Lung (tissue), 11 donors: ENCODE measurements at regions not wholly inside any gene's neighbourhood (a gene's known extent, or its start where the extent isn't known, plus 50 kb on each side); places are given as distances from the start of the nearest gene placed in this dataset.

Experiments used
- ATAC-seq: fragments of 200-7000 bp; cut with Tn5 transposase; one replicate; pipeline ENCODE4 v1.9.1; 2020; ENCODE audit warnings: moderate number of reproducible peaks; ENCODE audit not compliant: insufficient read depth, low FRiP score
- DNase-seq, 3 donors: peaks; one replicate each; pipeline ENCODE4 v3.0.0-alpha.2; 2013 to 2017
- H3K27ac ChIP-seq, 2 donors: one replicate each; pipeline ENCODE4 v1.5.1; 2013; ENCODE audit warnings: mild to moderate bottlenecking in 2 of 2, moderate library complexity in 2 of 2, control low read depth in 1 of 2, inconsistent platforms in 1 of 2, low read depth in 1 of 2, low read length in 1 of 2
- H3K27me3 ChIP-seq, 3 donors: one replicate each; pipeline ENCODE4 v1.5.1; 2013; ENCODE audit warnings: low read length in 2 of 3; ENCODE audit not compliant: control insufficient read depth in 3 of 3, insufficient read depth in 3 of 3
- H3K36me3 ChIP-seq, 4 donors: one replicate each; pipeline ENCODE4 v1.5.1; 2013; ENCODE audit warnings: low read length in 4 of 4, mild to moderate bottlenecking in 1 of 4, moderate library complexity in 1 of 4; ENCODE audit not compliant: control insufficient read depth in 4 of 4, insufficient read depth in 4 of 4
- H3K4me1 ChIP-seq, 5 donors: one replicate each; pipeline ENCODE4 v1.5.1; 2013; ENCODE audit warnings: low read length in 5 of 5, mild to moderate bottlenecking in 2 of 5, moderate library complexity in 1 of 5; ENCODE audit not compliant: control insufficient read depth in 5 of 5, insufficient read depth in 5 of 5
- H3K4me3 ChIP-seq: one replicate; pipeline ENCODE4 v1.5.1; 2013; ENCODE audit warnings: mild to moderate bottlenecking, control low read depth, moderate library complexity
- H3K9ac ChIP-seq, 2 donors: one replicate each; pipeline ENCODE4 v1.5.1; 2013; ENCODE audit warnings: low read length in 2 of 2, control low read depth in 1 of 2; ENCODE audit not compliant: insufficient read depth in 1 of 2
- H3K9me3 ChIP-seq, 4 donors: one replicate each; pipeline ENCODE4 v1.5.1; 2013; ENCODE audit warnings: low read length in 3 of 4, mild to moderate bottlenecking in 1 of 4, moderate library complexity in 1 of 4; ENCODE audit not compliant: control insufficient read depth in 4 of 4, insufficient read depth in 3 of 4
- CTCF ChIP-seq: IDR thresholded peaks from 2 replicates; pipeline ENCODE4 v1.5.1; 2012; ENCODE audit warnings: mild to moderate bottlenecking; ENCODE audit errors: control extremely low read depth, extremely low read depth
- WGBS, 2 donors: extraction: QIAGEN DNeasy Blood & Tissue Kit; methylation state at CpG; one replicate each; pipeline ENCODE4 v1.1.7; 2013; 5-methylcytosine and 5-hydroxymethylcytosine counted together
- donor health status: control.
- donor health status: control.
- donor health status: Bipolar disorder and iron deficiency.
- donor health status: healthy.
- donor health status: DM: yes; HTN: yes; CAD: no.

- no peaks in the 10 kb centered on the region for H3K9me3 ChIP-seq
- H3K27ac ChIP-seq = no peak overlapping the region
- ATAC-seq (no peak), DNase-seq (no peak)
- H3K4me3 ChIP-seq = no peak overlapping the region
- peaks cover 0 to 3% (median 0%) of the 10 kb centered on the region in 3 donors for H3K27me3 ChIP-seq
- no peak for TF ChIP-seq CTCF
- H3K9ac ChIP-seq = no peak overlapping the region
- H3K4me1 ChIP-seq = no peaks in the 10 kb centered on the region
- 82 to 87% methylated on average over 3 of the region's 3 CpGs for WGBS, 2 donors
- no peaks in the 10 kb centered on the region for H3K36me3 ChIP-seq
Observed at GRCh38 chr4:148557793-148558192, 115.6 kb upstream of the NR3C2 start.

- no peak for TF ChIP-seq CTCF
- WGBS, 2 donors = 86 to 91% methylated on average over 1 of the region's 1 CpG
- no peak for ATAC-seq
Observed at GRCh38 chr4:148550788-148551187, 108.6 kb upstream of the NR3C2 start.

DNA sequence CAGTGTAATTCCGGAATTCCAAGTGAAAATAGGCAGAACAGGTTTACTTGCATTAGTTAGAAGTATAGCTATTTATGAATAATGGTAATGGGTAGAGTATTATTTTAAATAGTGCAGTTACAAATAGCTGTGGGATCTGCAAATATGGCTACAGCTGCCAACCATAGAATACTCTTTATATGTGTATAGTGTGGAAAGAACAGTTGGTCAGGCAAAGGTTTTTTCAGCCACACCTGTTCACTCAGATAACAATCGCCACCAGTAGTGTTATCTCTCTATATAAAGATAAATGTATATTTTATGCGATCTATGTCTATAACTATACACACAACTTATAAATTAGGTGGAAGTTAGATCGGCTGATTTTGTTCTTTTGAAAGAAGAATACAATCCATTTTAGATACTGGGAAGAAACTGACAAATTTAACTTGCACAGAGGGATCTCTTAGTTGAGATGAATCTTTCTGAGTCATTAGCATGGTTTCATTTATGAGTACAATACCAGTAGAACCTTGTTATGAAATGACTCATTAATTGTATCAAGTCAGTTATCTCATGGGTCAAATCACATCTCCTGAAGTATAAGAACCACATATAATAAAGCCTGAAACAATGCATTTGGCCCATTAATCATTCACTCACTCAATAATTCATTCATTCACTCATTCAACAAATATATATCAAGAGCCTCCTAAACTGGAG lies 100.9 kb upstream of the NR3C2 start:
- Histone ChIP-seq H3K36me3 (no peaks in the 10 kb centered on the region), H3K9me3 (no peaks in the 10 kb centered on the region), H3K4me3 (no peak overlapping the region), H3K27me3 (peaks cover 0 to 8% (median 0%) of the 10 kb centered on the region in 3 donors), H3K4me1 (no peaks in the 10 kb centered on the region), H3K9ac (no peak overlapping the region), H3K27ac (no peak overlapping the region)
- DNase-seq = no peak
- no peak for ATAC-seq
- no peak for TF ChIP-seq CTCF
- WGBS, 2 donors = 88 to 91% methylated on average over 4 of the region's 4 CpGs

More at GRCh38 chr4:148550788-148551187, 108.6 kb upstream of the NR3C2 start:
- Histone ChIP-seq H3K27ac (no peak overlapping the region), H3K4me3 (no peak overlapping the region), H3K9ac (no peak overlapping the region), H3K27me3 (peaks cover 0 to 3% (median 0%) of the 10 kb centered on the region in 3 donors), H3K4me1 (no peaks in the 10 kb centered on the region), H3K9me3 (no peaks in the 10 kb centered on the region), H3K36me3 (no peaks in the 10 kb centered on the region)
- DNase-seq = no peak
